ENCODE measurements at regions not wholly inside any gene's neighbourhood (a gene's known extent, or its start where the extent isn't known, plus 50 kb on each side); places are given as distances from the start of the nearest gene placed in this dataset.
A peak's percentile ranks its signal among the peaks of the same experiment; 100 is the strongest.

GRCh38 chr7:3164380-3164792 lies 120.7 kb upstream of the CARD11 start:
- no peaks in the 10 kb centered on the region for H3K27me3 ChIP-seq (ENCODE audit: insufficient read depth, low read length)
- H3K27ac ChIP-seq (ENCODE audit: low read depth, low read length): no peak overlapping the region
- peaks cover 5% of the 10 kb centered on the region; the same call in 1 of the 2 replicates for H3K4me1 ChIP-seq (ENCODE audit: insufficient read depth, low read length)
- H3K9ac ChIP-seq (ENCODE audit: low read depth, low read length): no peak overlapping the region
- no peak overlapping the region for H3K4me3 ChIP-seq (ENCODE audit: low read length)
- H3K36me3 ChIP-seq (ENCODE audit: insufficient read depth, low read length): no peaks in the 10 kb centered on the region
- 86% methylated on average over 8 of the region's 10 CpGs for WGBS
- H3K9me3 ChIP-seq (ENCODE audit: insufficient read depth, low read depth, low read length): 0 out of 2 replicates have a peak, but pooled peaks cover 3% of the 10 kb centered on the region

- Histone ChIP-seq H3K4me3 (ENCODE audit: low read length) (no peak overlapping the region), H3K9ac (ENCODE audit: low read depth, low read length) (no peak overlapping the region), H3K36me3 (ENCODE audit: insufficient read depth, low read length) (no peaks in the 10 kb centered on the region), H3K4me1 (ENCODE audit: insufficient read depth, low read length) (peaks cover 5% of the 10 kb centered on the region; the same call in 1 of the 2 replicates), H3K27ac (ENCODE audit: low read depth, low read length) (no peak overlapping the region), H3K27me3 (ENCODE audit: insufficient read depth, low read length) (no peaks in the 10 kb centered on the region), H3K9me3 (ENCODE audit: insufficient read depth, low read depth, low read length) (0 out of 2 replicates have a peak, but pooled peaks cover 3% of the 10 kb centered on the region)
- 83% methylated on average over 21 of the region's 21 CpGs for WGBS
Observed at GRCh38 chr7:3165681-3166580, 122.3 kb upstream of the CARD11 start.

GRCh38 chr7:3167551-3167950 lies 123.9 kb upstream of the CARD11 start:
- Histone ChIP-seq H3K36me3 (ENCODE audit: insufficient read depth, low read length) (no peaks in the 10 kb centered on the region), H3K4me3 (ENCODE audit: low read length) (no peak overlapping the region), H3K9me3 (ENCODE audit: insufficient read depth, low read depth, low read length) (0 out of 2 replicates have a peak, but pooled peaks cover under 1% of the 10 kb centered on the region), H3K27ac (ENCODE audit: low read depth, low read length) (no peak overlapping the region), H3K27me3 (ENCODE audit: insufficient read depth, low read length) (no peaks in the 10 kb centered on the region), H3K4me1 (ENCODE audit: insufficient read depth, low read length) (peaks cover 5% of the 10 kb centered on the region; the same call in 1 of the 2 replicates), H3K9ac (ENCODE audit: low read depth, low read length) (no peak overlapping the region)
- 83% methylated on average over 4 of the region's 5 CpGs for WGBS

GRCh38 chr7:3168370-3168769 lies 124.7 kb upstream of the CARD11 start:
- Histone ChIP-seq H3K9ac (ENCODE audit: low read depth, low read length) (no peak overlapping the region), H3K4me3 (ENCODE audit: low read length) (no peak overlapping the region), H3K36me3 (ENCODE audit: insufficient read depth, low read length) (no peaks in the 10 kb centered on the region), H3K27ac (ENCODE audit: low read depth, low read length) (no peak overlapping the region), H3K9me3 (ENCODE audit: insufficient read depth, low read depth, low read length) (no peaks in the 10 kb centered on the region), H3K27me3 (ENCODE audit: insufficient read depth, low read length) (no peaks in the 10 kb centered on the region), H3K4me1 (ENCODE audit: insufficient read depth, low read length) (peaks cover 5% of the 10 kb centered on the region; the same call in 1 of the 2 replicates)
- 92% methylated on average over 12 of the region's 12 CpGs for WGBS

- H3K27ac ChIP-seq (ENCODE audit: low read depth, low read length): no peak overlapping the region
- no peaks in the 10 kb centered on the region for H3K36me3 ChIP-seq (ENCODE audit: insufficient read depth, low read length)
- no peaks in the 10 kb centered on the region for H3K9me3 ChIP-seq (ENCODE audit: insufficient read depth, low read depth, low read length)
- H3K27me3 ChIP-seq (ENCODE audit: insufficient read depth, low read length): no peaks in the 10 kb centered on the region
- no peak overlapping the region for H3K9ac ChIP-seq (ENCODE audit: low read depth, low read length)
- peaks cover 5% of the 10 kb centered on the region; the same call in 1 of the 2 replicates for H3K4me1 ChIP-seq (ENCODE audit: insufficient read depth, low read length)
- H3K4me3 ChIP-seq (ENCODE audit: low read length): no peak overlapping the region
- 87% methylated on average over 10 of the region's 10 CpGs for WGBS
Observed at GRCh38 chr7:3168869-3169268, 125.2 kb upstream of the CARD11 start.

- Histone ChIP-seq H3K27me3 (ENCODE audit: insufficient read depth, low read length) (no peaks in the 10 kb centered on the region), H3K9ac (ENCODE audit: low read depth, low read length) (no peak overlapping the region), H3K4me3 (ENCODE audit: low read length) (no peak overlapping the region), H3K4me1 (ENCODE audit: insufficient read depth, low read length) (peaks cover 21% of the 10 kb centered on the region), H3K27ac (ENCODE audit: low read depth, low read length) (no peak overlapping the region), H3K36me3 (ENCODE audit: insufficient read depth, low read length) (no peaks in the 10 kb centered on the region), H3K9me3 (ENCODE audit: insufficient read depth, low read depth, low read length) (no peaks in the 10 kb centered on the region)
- WGBS: 90% methylated on average over 7 of the region's 7 CpGs
Observed at GRCh38 chr7:3172768-3173280, 128.2 kb upstream of the SDK1 start.

- Histone ChIP-seq H3K9me3 (ENCODE audit: insufficient read depth, low read depth, low read length) (no peaks in the 10 kb centered on the region), H3K9ac (ENCODE audit: low read depth, low read length) (no peak overlapping the region), H3K27me3 (ENCODE audit: insufficient read depth, low read length) (no peaks in the 10 kb centered on the region), H3K4me1 (ENCODE audit: insufficient read depth, low read length) (peaks cover 15% of the 10 kb centered on the region), H3K27ac (ENCODE audit: low read depth, low read length) (no peak overlapping the region), H3K36me3 (ENCODE audit: insufficient read depth, low read length) (no peaks in the 10 kb centered on the region), H3K4me3 (ENCODE audit: low read length) (no peak overlapping the region)
- WGBS: 91% methylated on average over 15 of the region's 15 CpGs
Observed at GRCh38 chr7:3174515-3175284, 126.4 kb upstream of the SDK1 start.

GRCh38 chr7:3175285-3175902 lies 125.7 kb upstream of the SDK1 start:
- no peaks in the 10 kb centered on the region for H3K9me3 ChIP-seq (ENCODE audit: insufficient read depth, low read depth, low read length)
- 91% methylated on average over 9 of the region's 9 CpGs for WGBS
- H3K27me3 ChIP-seq (ENCODE audit: insufficient read depth, low read length): no peaks in the 10 kb centered on the region
- no peak overlapping the region for H3K9ac ChIP-seq (ENCODE audit: low read depth, low read length)
- H3K27ac ChIP-seq (ENCODE audit: low read depth, low read length): peak overlapping the region; percentile 44
- H3K4me1 ChIP-seq (ENCODE audit: insufficient read depth, low read length): peaks cover 15% of the 10 kb centered on the region
- H3K36me3 ChIP-seq (ENCODE audit: insufficient read depth, low read length): no peaks in the 10 kb centered on the region
- H3K4me3 ChIP-seq (ENCODE audit: low read length): no peak overlapping the region

GRCh38 chr7:3176112-3177000 lies 124.7 kb upstream of the SDK1 start:
- WGBS: 86% methylated on average over 9 of the region's 10 CpGs
- no peaks in the 10 kb centered on the region for H3K36me3 ChIP-seq (ENCODE audit: insufficient read depth, low read length)
- no peak overlapping the region for H3K4me3 ChIP-seq (ENCODE audit: low read length)
- H3K27me3 ChIP-seq (ENCODE audit: insufficient read depth, low read length): no peaks in the 10 kb centered on the region
- H3K9me3 ChIP-seq (ENCODE audit: insufficient read depth, low read depth, low read length): no peaks in the 10 kb centered on the region
- H3K27ac ChIP-seq (ENCODE audit: low read depth, low read length): peak overlapping the region; percentile 44
- H3K9ac ChIP-seq (ENCODE audit: low read depth, low read length): no peak overlapping the region
- peaks cover 15% of the 10 kb centered on the region for H3K4me1 ChIP-seq (ENCODE audit: insufficient read depth, low read length)

GRCh38 chr7:3177271-3177670 lies 123.8 kb upstream of the SDK1 start:
- Histone ChIP-seq H3K36me3 (ENCODE audit: insufficient read depth, low read length) (no peaks in the 10 kb centered on the region), H3K9me3 (ENCODE audit: insufficient read depth, low read depth, low read length) (no peaks in the 10 kb centered on the region), H3K27me3 (ENCODE audit: insufficient read depth, low read length) (no peaks in the 10 kb centered on the region), H3K4me3 (ENCODE audit: low read length) (no peak overlapping the region), H3K4me1 (ENCODE audit: insufficient read depth, low read length) (peaks cover 15% of the 10 kb centered on the region), H3K9ac (ENCODE audit: low read depth, low read length) (no peak overlapping the region), H3K27ac (ENCODE audit: low read depth, low read length) (no peak overlapping the region)
- WGBS: 94% methylated on average over 2 of the region's 2 CpGs
